ENCODE measurements at regions not wholly inside any gene's neighbourhood (a gene's known extent, or its start where the extent isn't known, plus 50 kb on each side); places are given as distances from the start of the nearest gene placed in this dataset.

- H3K36me3 Mint-ChIP-seq (ENCODE audit: low read depth) = no peaks in the 10 kb centered on the region
- peaks cover 11% of the 10 kb centered on the region for H3K9me3 Mint-ChIP-seq
- intact Hi-C loops (cut with micrococcal nuclease) = no loop called here
- no peak for TF ChIP-seq CTCF (IDR thresholded peaks at IDR 0.05)
- ATAC-seq (ENCODE audit: low read depth) (no peak), DNase-seq (no peak)
- CTCF ChIA-PET = no interaction called here
- no peaks in the 10 kb centered on the region for H3K27me3 Mint-ChIP-seq
- H3K4me1 Mint-ChIP-seq = no peaks in the 10 kb centered on the region
- POLR2A ChIA-PET = no interaction called here
- H3K4me3 Mint-ChIP-seq = no peak overlapping the region
- no peak overlapping the region for H3K27ac Mint-ChIP-seq
These were observed 1159.1 kb upstream of the CDH8 start for GRCh38 chr16:63195336-63195735.

- H3K27ac Mint-ChIP-seq = no peak overlapping the region
- no peaks in the 10 kb centered on the region for H3K36me3 Mint-ChIP-seq (ENCODE audit: low read depth)
- ChIA-PET CTCF (no interaction called here), POLR2A (no interaction called here)
- H3K9me3 Mint-ChIP-seq = peaks cover 12% of the 10 kb centered on the region
- H3K27me3 Mint-ChIP-seq = no peaks in the 10 kb centered on the region
- TF ChIP-seq CTCF (IDR thresholded peaks at IDR 0.05) = no peak
- DNase-seq (no peak), ATAC-seq (ENCODE audit: low read depth) (no peak)
- H3K4me1 Mint-ChIP-seq = no peaks in the 10 kb centered on the region
- intact Hi-C loops (cut with micrococcal nuclease) = no loop called here
- H3K4me3 Mint-ChIP-seq = no peak overlapping the region
These were observed 1156.7 kb upstream of the CDH8 start for GRCh38 chr16:63192980-63193379.

DNA sequence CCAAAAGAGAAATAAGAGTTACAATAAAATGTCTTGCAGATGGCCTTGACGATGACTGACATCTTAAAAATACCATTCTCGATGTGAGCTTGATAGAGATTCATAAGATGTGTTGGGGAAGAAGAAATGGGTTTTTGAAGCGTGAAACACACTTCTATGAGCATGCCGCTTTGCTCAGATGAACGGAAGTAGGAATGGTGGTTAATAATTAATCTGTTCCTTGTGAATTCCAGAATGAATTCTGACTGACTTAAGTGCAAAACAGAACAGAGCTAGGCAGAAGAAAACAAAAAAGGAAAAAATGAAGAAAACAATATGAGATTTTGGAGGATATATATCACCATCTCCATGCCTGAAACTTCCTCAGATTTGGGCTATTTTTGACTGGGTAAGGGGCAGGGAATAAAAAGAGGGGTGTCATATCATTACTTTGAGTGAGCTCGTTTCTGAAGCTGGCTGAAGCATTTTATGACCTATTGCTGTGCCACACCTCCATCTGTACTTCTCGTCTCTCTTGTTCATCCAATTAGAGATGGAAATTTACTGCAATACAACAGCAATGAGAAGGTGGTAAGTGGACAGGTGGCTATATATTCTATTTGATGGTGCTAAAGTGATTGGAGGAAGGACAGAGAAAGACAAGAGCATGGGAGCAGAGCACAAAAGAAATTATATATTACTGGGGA, 1152.0 kb upstream of the CDH8 start:
- ATAC-seq (ENCODE audit: low read depth) (no peak), DNase-seq (no peak)
- intact Hi-C loops (cut with micrococcal nuclease) = no loop called here
- ChIA-PET CTCF (no interaction called here), POLR2A (no interaction called here)
- peaks cover 11% of the 10 kb centered on the region for H3K9me3 Mint-ChIP-seq
- H3K4me1 Mint-ChIP-seq = no peaks in the 10 kb centered on the region
- TF ChIP-seq CTCF (IDR thresholded peaks at IDR 0.05) = no peak
- H3K36me3 Mint-ChIP-seq (ENCODE audit: low read depth) = no peaks in the 10 kb centered on the region
- no peak overlapping the region for H3K27ac Mint-ChIP-seq
- H3K27me3 Mint-ChIP-seq = no peaks in the 10 kb centered on the region
- H3K4me3 Mint-ChIP-seq = no peak overlapping the region

DNA sequence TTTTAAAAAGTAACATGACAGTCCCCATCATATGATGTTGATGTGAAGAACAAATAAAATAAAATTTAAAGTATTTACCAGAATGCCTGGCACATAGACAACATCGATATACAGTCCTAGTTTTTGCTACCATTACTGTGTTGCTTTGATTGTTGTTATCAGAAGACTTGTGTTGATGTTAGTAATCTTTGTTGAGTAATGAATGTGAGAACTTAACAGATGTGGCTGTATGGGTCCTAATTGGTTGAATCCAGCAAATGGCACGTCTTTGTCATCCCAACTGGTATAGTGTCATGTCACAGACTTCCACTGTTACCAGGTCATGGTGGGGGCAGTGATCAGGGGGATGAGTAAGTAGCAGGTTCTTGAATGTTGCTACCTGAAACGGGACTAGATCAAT, 1151.4 kb upstream of the CDH8 start:
- Mint-ChIP-seq H3K36me3 (ENCODE audit: low read depth) (no peaks in the 10 kb centered on the region), H3K27ac (no peak overlapping the region), H3K4me1 (no peaks in the 10 kb centered on the region), H3K4me3 (no peak overlapping the region), H3K9me3 (peaks cover 11% of the 10 kb centered on the region), H3K27me3 (no peaks in the 10 kb centered on the region)
- ChIA-PET CTCF (no interaction called here), POLR2A (no interaction called here)
- ATAC-seq (ENCODE audit: low read depth) (no peak), DNase-seq (no peak)
- TF ChIP-seq CTCF (IDR thresholded peaks at IDR 0.05) = no peak
- intact Hi-C loops (cut with micrococcal nuclease) = no loop called here

GRCh38 chr16:63185235-63185780, 1149.1 kb upstream of the CDH8 start:
- DNase-seq (no peak), ATAC-seq (ENCODE audit: low read depth) (no peak)
- Mint-ChIP-seq H3K9me3 (peaks cover 11% of the 10 kb centered on the region), H3K27ac (no peak overlapping the region), H3K36me3 (ENCODE audit: low read depth) (no peaks in the 10 kb centered on the region), H3K4me3 (no peak overlapping the region), H3K27me3 (no peaks in the 10 kb centered on the region), H3K4me1 (no peaks in the 10 kb centered on the region)
- intact Hi-C loops (cut with micrococcal nuclease) = no loop called here
- no peak for TF ChIP-seq CTCF (IDR thresholded peaks at IDR 0.05)
- CTCF ChIA-PET = no interaction called here
- POLR2A ChIA-PET = no interaction called here

Measured in activated B cell treated with CpG ODN at 0.5 μM for 24 hours (primary cell).